Endothelial cell of umbilical vein (primary cell): ENCODE measurements at regions not wholly inside any gene's neighbourhood (a gene's known extent, or its start where the extent isn't known, plus 50 kb on each side); places are given as distances from the start of the nearest gene placed in this dataset.

Source experiments
- CTCF ChIP-seq, 2 donors: IDR thresholded peaks; 1 replicate in 1 of 2; 2 replicates in 1 of 2; pipeline ENCODE4 v1.5.1; 2011; ENCODE audit warnings: low read length in 2 of 2, mild to moderate bottlenecking in 2 of 2, moderate library complexity in 2 of 2, control low read depth in 1 of 2, inconsistent platforms in 1 of 2, low read depth in 1 of 2; ENCODE audit not compliant: insufficient read depth in 1 of 2; ENCODE audit errors: extremely low read depth in 1 of 2
- EZH2 ChIP-seq: IDR thresholded peaks from 2 replicates; pipeline ENCODE4 v1.6.1; 2012; ENCODE audit warnings: borderline replicate concordance, low read depth, mild to moderate bottlenecking, moderate library complexity, low read length, inconsistent platforms; ENCODE audit not compliant: severe bottlenecking
- FOS ChIP-seq: IDR thresholded peaks from 2 replicates; pipeline ENCODE4 v1.6.1; 2011; ENCODE audit warnings: mild to moderate bottlenecking, low read length, moderate library complexity, borderline replicate concordance; ENCODE audit not compliant: insufficient read depth
- JUN ChIP-seq: IDR thresholded peaks from 2 replicates; pipeline ENCODE4 v1.6.1; 2011; ENCODE audit warnings: borderline replicate concordance, low read depth; ENCODE audit not compliant: insufficient read length, insufficient read depth
- MAX ChIP-seq: IDR thresholded peaks from 2 replicates; pipeline ENCODE4 v1.6.1; 2011; ENCODE audit not compliant: insufficient read depth, insufficient read length
- MYC ChIP-seq: IDR thresholded peaks from one replicate; pipeline ENCODE4 v1.6.1; 2011; ENCODE audit warnings: mild to moderate bottlenecking, low read depth, low read length
- POLR2A ChIP-seq: IDR thresholded peaks from 2 replicates; pipeline ENCODE4 v1.6.1; 2012; ENCODE audit warnings: low read depth, mild to moderate bottlenecking, control low read depth, low read length
- POLR2AphosphoS5 ChIP-seq: IDR thresholded peaks from 2 replicates; pipeline ENCODE4 v1.6.1; 2012; ENCODE audit warnings: low read depth, mild to moderate bottlenecking, control low read depth, low read length, moderate library complexity; ENCODE audit not compliant: insufficient read depth

- TF ChIP-seq POLR2A (no peak), CTCF (IDR thresholded peaks at IDR 0.05; ENCODE audit: extremely low read depth in 1 of 2, insufficient read depth in 1 of 2, low read depth in 1 of 2, low read length in 2 of 2) (no peak), MAX (no peak), POLR2AphosphoS5 (no peak), EZH2 (no peak), JUN (no peak), MYC (no peak), FOS (no peak)
Measured at GRCh38 chr1:78250201-78250600, 204.4 kb downstream of the GIPC2 start.
